HuH-7 (cell line): ENCODE measurements at regions not wholly inside any gene's neighbourhood (a gene's known extent, or its start where the extent isn't known, plus 50 kb on each side); places are given as distances from the start of the nearest gene placed in this dataset.

Experiments used
- DNase-seq: peaks from one replicate; pipeline ENCODE4 v3.0.0; 2011; ENCODE audit warnings: low spot score

DNA sequence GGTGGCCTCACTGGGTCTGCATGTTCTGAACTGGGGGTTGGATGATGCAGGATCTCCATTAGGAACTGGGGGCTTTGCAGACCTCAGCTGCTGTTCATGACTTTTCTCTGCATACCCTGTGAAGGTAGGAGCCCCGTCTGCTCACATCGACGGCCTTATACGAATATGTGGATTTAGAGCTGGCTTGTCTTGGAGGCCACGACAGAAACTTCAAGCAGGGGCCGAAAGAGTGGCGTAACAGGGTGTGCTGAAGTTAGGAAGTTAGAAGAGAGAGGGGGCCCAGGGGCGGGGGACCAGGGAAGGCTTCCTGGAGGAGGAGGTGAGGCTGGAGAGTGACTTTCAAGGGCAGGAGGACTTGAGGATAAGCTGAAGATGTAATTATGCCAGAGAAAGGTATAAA, 144.9 kb downstream of the TSN start:
- no peak for DNase-seq

DNA sequence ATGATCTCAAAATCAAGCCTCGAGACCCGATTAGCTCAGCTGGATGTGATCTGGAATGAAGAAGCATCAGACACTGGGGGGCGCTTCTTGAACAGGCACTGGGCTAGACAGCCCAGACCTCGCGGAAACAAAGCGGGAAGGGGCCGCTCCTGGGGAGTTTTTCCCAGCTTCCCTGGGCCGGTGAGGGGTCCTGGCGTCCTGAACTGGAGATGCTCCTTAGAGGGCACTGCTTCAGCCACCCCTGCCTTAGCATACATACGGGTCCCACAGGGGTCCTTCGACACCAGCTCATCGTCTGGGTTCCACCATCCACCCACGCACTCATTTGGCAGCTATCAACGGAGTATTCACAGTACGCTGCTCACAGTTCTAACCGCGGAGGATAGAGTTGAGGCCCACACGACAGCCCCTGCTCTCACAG, 146.7 kb downstream of the TSN start:
- peak; percentile 67 for DNase-seq

DNA sequence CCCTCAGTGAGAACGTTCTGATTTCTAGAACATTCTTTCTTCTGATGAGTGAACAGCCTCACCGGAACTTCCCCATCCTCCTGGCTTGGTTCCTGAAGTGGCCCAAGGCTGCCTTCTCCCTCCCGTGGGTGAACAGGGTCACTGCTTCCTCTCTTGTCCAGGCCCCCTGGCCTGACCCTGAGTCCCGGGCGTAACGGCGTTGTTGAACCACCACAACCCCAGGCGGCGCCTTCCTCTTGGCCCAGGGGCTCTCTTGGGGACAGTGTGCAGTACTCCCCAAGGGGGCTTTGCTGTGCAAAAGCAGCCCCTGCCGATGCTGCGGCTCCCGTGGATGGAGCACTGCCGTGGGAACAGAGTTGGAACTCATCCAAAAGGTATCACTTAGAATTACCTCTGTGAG, 147.2 kb downstream of the TSN start:
- peak; percentile 28 for DNase-seq

DNA sequence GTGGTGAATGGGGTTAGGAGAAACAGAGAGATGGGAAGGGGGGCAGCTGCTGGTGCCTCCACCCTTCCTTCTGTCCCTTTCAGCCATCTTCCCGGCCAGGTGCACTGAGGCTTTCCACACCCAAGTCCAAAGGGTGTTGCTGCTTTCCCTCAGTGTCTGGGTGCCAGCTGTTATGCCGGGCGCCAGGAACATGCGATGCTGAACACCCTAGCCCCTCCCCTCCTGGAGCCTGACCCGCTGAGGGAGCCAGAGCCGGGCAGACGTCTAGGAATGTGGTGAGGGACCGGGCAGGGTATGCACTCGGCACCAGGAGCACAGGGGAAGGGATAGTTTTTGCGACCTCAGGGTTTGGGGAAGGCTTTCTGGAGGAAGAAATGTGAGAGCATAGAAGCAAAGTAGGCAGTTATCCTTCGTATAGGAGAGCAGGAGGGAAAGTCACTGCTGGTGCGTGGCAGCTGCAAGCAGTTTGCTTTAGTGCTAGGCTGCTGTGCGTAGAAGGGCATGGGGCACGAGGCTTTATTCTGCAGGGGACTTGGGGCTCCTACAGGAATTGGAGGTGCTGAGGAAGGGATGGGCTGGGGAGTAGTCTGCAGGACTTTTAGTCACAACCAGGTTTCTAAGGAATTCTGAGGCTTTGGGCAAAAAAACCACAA, 147.7 kb downstream of the TSN start:
- no peak for DNase-seq

DNA sequence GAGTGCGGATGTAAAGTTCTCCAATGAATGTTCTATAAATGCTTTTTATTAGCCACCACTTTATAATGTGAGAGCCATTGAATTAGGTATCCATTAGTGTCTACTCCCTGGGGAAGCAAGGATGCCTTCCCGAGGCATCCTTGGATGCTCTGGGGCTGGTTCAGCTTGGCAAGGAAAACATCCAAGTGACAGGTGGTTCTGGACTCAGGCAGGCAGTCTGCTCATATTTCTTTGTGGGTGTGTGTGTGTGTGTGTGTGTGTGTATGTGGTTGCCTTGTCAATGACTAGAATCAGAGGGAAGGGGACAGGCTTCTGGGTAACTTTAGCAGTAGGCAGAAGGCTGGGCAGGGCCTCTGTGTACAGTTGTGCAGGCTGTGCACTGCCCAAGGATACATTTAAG, 149.2 kb downstream of the TSN start:
- DNase-seq: no peak

DNA sequence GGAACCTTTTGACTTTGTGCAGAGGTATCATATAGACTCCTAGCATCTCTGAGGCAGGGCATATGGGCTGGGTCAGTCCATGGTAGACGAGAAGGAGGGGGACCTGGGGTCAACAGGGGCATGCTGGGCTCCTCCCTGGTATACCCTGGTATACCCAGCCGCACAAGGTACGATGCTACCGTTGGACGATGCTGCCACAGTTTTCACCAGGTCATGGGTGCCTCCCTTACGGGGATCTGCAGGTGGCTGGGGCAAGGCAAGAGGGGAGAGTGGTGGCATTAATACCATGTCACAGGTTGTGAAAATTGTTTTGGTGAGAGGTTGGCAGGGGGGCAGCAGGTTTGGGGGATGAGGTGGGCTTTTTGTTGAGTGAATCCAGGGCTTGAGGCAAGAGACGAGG, 149.8 kb downstream of the TSN start:
- DNase-seq: no peak

DNA sequence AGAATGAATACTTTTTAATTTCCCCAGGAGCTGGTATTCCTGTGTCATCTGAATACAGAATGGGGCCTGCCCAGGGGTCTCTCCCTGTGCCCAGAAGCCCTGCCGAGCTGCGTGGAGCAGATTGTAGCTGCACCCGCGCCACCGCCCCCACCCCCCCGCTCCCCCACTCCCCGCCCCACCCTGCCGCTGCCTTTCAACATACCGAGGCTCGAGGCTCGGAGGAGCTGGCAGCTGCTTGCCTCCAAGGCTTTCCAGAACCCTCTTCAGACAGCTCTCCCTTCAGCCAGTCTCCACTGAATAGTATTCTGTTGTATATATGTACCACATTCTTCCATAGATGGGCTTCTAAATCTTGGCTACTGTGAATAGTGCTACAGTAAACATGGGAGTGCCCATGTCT, 150.7 kb downstream of the TSN start:
- no peak for DNase-seq

DNA sequence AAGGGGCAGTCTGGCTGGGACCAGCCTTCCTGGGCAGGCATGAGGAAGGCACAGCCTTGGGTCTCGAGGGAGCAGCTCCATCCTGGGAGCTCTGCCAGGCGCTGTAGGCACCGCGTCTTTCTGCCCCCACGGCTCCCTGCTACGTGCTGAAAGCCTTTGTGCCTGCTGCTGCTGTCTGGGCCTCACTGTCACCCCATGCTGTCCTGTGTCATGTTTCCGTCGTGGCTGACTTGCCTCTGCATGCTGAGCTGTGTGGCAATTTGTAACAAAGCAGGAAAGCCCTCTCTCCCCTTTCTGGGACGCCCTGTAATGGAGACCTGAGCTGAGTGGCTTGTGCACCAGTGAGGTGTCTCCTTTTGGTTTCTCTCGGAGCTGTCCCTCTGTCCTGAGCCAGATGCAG, 152.5 kb downstream of the TSN start:
- DNase-seq: no peak

DNA sequence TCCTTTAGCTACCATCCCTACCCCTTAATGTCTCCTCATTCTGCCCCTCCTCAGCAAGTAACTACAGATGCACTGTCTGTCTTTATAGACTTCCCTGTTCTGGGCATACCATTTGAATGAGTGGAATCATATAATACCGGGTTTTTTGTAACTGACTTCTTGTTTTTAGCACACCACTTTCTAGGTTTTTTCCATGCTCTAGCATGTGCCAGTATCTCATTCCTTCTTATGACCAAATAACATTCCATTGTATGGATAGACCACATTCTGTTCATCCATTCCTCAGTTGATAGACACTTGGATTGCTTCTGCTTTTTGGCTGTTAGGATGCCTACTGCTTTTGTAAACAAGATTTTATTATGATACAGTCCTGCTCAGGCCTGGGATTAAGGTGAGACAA, 154.7 kb downstream of the TSN start:
- no peak for DNase-seq

DNA sequence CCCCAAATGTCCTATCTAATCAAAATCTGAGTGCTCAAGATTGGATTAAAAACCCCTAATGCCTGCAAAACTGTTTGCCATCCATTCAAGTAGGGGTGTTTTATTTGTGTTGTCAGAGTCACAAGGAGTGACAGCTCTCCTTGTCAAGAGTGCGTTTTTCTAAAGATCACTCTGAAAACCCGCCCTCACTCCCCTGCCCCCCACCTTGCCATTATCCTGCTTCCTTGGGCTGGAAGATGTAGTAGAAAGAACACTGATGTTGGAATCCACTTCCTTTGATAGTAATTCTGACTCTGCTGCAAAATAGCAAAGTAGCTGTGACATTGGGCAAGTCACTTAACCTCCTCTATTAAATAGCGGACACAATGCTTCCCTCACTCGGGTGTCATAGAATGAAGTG, 155.6 kb downstream of the TSN start:
- no peak for DNase-seq

DNA sequence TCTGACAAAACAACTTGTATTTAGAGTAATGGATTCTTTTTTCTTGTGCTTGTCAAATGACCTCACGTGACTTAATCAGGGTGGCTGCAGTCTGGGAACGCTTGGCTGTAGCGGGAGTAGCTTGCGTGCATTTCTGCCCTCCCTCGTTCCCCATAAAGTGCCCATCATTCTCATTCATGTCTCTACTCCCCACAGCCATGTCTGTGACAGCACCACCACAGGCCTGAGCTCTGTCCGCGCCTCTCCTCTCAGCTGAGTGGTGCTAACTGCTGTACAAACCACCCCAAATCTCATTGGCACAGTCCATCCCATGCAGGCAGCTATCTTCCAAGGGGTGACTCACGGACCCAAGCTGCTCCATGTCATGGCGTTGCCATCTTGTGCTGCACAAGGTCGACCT, 161.7 kb downstream of the TSN start:
- no peak for DNase-seq

DNA sequence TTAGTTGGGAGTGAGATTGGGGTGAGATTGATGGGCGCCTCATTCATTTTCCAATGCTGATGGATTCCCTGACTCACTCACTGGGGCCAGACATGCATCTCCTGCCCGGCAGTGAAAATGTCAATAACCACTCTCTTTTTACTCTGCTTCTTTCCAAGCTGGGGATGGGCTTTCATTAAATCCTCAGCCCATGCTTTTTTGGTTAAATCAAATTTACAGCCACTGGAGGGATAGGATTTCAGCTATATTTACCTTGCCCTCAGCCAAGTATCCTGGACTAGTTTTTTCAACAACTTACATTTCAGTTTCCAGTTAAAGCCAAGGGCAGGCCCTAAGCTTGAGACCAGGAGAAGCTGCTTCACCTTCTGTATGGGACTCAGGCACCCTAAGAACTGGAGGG, 162.8 kb downstream of the TSN start:
- no peak for DNase-seq

DNA sequence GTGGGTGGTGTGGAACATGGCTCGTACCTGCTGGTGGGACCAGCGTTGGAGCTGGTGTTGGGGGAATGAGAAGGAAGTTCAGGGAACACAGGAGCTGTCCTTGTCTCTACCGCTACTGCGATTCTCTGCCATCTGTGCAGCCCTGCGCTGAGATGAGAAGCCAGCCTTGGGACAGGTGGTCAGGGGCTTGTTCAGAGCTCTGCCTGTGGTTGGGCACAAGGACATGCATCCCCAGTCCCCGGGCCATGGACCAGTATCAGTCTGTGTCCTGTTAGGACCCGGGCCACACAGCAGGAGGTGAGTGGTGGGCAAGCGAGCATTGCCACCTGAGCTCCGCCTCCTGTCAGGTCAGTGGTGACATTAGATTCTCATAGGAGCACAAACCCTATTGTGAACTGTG, 164.4 kb downstream of the TSN start:
- DNase-seq: no peak

DNA sequence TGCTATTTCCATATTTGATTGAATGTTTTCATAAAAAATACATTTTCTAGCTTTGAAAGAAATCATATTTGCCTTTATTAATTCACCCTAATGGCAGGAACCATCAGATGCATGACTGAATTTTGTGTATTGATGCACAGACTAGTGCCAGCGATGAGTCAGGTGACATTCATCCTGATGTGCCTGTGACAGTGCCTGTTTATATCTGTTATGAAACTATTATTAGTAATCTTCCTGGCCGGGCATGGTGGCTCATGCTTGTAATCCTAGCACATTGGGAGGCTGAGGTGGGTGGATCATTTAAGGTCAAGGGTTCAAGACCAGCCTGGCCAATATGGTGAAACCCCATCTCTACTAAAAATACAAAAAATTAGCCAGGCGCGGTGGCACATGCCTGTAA, 170.0 kb downstream of the TSN start:
- DNase-seq: no peak

DNA sequence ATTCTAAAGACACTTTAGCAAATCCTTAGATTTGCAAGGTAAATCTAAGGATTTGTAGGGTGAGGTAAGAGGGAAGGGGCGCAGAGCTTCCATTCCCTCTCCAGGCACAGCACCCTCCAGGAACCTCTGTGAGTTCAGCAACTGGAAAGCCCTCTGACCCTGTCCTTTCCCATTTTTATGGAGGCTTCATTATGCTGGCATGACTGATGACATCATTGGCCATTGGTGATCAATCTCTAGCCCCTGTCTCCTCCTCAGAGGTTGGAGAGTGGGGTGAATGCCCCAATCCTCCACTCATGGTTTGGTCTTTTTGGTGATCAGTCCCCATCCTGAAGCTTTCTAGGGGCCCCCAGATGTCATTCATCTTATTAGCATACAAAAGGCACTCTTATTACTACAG, 187.8 kb downstream of the TSN start:
- DNase-seq: no peak

DNA sequence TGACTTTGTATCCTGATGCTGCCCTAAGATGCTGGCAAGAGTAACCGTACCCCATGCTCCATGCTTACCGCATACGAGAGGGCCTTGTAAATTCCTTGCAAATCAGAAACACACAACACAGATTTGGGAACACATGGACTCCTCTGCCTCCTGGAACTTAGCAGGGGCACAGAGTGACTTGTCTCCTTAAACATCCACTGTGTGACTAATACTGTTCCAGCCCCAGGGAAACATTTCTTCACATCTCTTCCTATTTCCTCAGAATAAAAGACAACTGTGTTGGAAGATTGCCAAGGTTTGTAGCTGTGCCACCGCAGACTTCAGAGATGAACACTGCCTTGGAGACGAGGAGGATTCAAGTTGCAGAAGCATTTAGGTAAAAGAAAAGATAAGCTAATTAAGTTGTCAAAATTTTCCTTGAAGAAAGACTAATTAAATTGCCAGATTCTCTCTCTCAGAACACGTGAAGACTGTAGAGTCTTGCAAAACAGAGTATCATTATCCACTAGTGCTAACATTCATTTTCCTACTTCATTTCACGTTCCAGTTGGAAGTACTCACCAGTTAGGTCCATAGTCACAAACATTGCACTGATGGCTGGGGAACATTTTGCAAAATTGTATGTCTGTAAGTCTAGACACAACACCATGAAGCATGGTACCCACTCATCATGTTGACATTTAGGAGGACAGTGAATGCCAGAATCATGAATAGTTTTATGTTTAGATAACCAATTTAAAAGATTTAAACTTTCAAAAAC, 188.8 kb downstream of the TSN start:
- DNase-seq: no peak

DNA sequence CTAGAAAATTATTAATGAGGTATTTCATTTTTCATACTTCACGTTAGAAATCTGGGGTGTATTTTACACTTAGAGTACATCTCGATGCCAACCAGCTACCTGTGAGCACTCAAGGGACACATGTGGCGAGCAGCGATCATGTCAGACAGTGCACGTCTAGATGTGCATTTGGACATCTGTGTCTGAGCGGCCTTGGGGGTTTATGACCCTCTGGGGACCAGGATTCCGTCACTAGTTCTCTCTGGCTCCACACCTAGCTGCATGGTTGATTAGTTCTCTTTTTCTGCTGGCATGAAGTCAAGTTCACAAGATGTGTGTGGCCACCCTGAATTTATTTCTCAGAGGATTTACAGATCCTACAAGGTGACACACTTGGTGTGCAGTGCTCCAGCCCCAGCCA, 192.2 kb downstream of the TSN start:
- DNase-seq: no peak

DNA sequence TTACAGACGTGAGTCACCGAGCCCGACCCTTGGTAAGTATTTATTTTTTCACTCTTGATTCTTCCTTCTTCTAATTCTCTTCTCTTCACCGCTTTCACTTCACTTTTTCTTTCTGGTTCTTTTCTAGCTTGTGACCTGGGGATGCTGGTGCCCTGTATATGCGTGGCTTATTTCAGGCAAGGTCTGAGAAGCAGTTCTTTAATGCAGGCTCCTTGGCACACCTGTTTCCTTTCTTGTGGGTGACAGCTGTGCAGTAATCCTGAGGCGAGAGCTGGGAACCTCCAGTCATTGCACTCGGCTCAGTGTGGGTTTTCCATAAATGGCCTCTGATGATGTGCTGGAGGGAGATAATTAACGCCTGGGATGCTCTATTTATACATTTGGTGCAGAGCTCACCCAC, 193.8 kb downstream of the TSN start:
- no peak for DNase-seq

DNA sequence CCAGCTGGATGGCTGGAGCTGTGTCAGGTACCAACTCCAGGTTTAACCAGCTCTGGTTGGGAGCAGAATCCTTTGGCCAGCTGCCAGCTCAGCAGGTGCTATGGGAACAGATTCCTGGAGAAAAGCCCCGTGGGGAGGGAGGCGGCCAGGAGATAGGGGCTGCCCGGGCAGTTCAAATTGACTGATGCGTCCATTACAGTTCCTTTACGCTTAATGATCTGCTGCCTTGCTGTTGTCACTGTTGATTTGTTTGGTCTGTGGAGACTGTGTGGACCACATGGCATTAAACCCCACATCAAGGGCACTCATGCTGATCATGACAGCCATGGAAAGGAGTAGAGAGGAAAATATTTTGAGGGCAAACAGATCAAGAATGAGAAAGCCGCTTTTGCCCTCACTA, 200.0 kb downstream of the TSN start:
- DNase-seq: no peak

DNA sequence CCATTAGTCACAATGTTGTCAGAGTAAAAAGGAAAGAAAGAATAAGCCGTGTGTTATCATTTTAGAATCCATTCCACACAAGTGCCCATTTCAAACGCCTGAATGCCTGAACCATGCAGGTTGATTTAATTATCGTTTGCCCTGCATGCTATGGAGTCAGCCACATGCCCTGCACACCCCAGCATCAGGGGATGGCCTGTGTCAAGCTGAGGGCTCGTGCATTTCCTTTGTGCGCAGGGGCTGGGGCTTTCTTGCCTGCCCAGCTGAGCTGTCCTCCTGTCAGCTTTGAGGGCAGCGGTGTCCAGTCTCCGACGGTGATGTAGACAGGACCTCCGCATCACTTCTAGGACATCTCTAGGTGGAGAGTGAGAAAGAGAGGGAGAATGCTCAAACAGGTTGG, 200.4 kb downstream of the TSN start:
- no peak for DNase-seq

DNA sequence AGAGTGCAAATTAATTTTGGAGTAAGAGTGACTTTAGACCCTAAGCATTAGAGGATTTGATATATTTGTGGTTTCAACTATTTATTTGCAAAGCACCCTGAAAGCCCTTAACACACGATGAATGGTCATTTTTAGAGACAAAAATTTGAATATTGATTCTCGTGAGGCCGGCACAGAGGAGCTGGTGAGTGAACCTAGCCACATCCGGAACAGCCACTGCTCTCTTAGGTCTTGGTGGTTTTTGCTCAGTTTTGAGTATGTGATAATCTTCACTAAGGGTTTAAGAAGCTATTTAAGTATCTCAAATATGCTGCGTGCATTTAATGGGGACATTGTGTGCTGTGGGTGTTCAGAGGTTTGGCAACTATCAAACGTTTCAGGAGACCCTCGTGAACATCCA, 204.8 kb downstream of the TSN start:
- no peak for DNase-seq

DNA sequence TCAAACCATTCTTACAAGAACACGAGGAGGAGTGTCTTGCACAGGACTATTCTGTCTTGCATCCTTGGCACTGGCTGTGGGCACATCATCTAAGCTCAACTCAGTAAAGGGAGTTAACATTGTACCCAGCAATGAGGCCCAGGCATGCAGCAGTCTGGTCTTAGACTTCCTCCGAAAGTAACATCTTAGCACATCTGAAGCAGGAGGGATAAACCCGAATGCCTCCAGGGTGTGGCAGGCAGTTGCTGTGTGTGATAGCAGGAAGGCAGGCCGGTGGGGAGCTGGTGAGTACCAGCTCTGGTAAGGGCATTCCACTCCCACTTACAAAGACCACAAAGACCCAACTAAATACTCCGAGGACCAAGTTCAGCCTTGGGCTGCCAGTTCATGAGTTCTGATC, 206.3 kb downstream of the TSN start:
- no peak for DNase-seq

DNA sequence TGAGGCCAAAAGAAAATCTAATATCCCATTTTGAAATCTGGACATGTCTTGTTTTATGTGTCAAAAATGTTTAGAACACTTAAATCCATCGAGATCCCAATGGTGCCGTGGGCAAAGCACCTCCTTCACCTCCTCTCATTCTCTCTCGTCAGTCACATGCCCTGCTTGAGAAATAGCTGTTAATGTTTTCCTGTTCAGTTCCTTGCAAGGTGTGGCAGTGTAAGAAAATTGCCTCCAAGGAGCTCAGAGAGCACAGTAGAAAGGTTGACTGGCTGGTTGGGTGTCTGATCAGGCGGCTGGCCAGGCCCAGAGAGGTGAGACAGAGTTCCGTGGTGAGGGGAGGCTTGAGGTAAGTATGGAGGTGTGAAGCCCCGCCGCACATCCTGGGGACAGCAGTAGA, 210.2 kb downstream of the TSN start:
- DNase-seq: no peak

DNA sequence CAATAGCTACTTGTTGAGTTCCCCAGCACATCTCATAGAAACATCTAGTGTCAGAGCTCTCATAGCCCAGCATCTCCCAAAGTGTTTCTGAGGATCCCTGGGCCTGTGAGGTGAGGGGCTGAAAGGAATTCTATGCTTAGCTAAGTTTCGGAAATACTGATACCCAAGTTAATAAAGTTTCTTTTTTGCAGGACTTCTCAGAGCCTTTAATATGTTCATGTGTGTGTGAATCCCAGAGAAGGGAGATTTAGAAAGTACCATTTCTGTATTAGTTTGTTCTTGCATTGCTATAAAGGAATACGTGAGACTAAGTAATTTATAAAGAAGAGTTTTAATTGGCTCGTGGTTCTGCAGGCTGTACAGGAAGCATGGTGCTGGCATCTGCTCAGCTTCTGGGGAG, 211.2 kb downstream of the TSN start:
- no peak for DNase-seq
